UCSD-AML1 (cell line): ENCODE measurements at regions not wholly inside any gene's neighbourhood (a gene's known extent, or its start where the extent isn't known, plus 50 kb on each side); places are given as distances from the start of the nearest gene placed in this dataset.
A peak's percentile ranks its signal among the peaks of the same experiment; 100 is the strongest.
"Not testable (repeated sequence)": the region's sequence is repeated elsewhere in the genome, so short reads cannot be mapped to it uniquely, and the experiment has no call there.

Source experiments
- DNase-seq: peaks from one replicate; lab custom pipeline; 2025; ENCODE audit not compliant: unreplicated experiment; lab: John Stamatoyannopoulos, UW

GRCh38 chr3:177356113-177356512 is 158.8 kb upstream of the TBL1XR1 start:
- DNase-seq = no peak

DNA sequence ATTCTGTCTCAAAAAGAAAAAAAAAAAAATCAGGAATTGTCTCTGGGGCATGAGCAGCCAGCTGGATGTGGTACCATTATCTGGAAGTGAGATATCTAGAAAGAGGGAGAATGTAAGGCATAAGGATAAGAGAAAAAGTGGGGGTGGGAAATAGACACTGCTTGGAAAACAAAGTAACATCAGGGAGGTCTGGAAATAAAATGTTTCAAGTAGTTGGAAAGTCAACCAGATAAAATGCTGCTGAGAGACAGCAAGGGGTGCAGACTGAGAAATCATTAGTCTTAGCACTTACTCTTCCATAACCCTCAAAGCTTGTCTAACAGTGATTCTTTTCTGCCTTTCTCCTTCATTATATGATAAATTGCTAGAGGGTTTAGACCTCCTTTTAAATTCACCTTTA is 159.7 kb upstream of the TBL1XR1 start:
- no peak for DNase-seq

DNA sequence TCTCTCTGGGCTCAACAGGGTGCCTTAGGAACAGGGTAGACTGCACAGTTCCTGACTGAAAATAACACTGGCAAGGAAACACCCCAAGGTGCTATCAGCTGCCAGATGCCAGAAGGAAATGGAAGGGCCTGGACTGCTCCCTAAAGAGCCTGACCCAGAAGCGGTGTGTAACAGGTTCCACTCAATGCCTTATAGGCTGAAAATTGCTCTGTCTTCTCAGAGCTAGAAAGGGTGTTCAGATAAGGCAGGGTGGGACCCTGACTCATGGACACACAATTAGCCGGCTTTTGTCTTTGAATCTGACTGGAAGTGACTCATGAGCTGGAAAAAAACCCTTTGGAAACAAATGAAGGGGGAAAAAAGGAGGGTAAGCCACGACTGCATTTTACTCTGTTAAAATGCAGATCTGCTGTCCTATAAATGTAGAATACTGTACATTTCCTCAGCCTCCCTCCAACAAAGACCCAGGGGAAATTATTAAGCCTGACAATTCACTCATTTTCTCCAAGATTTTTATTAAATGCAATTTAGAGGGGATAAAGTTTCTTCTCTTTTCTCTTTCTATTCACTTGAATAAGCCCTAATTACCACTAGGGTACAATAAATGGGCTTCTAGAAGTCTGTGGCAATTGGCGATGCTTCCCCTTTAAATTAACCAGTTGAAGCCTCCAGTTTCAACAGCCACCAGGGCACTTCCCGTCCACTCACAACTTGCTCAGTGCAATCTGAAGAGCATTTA is 160.2 kb upstream of the TBL1XR1 start:
- DNase-seq = peak; percentile 48

GRCh38 chr3:177358091-177358976 is 161.1 kb upstream of the TBL1XR1 start:
- peak; percentile 88 for DNase-seq

- peak; percentile 71 for DNase-seq
These were observed 161.8 kb upstream of the TBL1XR1 start for GRCh38 chr3:177358977-177359592.

GRCh38 chr3:177359593-177360357 is 162.5 kb upstream of the TBL1XR1 start:
- peak; percentile 94 for DNase-seq

- peak; percentile 38 for DNase-seq
These were observed 164.0 kb upstream of the TBL1XR1 start for GRCh38 chr3:177361081-177361938.

DNA sequence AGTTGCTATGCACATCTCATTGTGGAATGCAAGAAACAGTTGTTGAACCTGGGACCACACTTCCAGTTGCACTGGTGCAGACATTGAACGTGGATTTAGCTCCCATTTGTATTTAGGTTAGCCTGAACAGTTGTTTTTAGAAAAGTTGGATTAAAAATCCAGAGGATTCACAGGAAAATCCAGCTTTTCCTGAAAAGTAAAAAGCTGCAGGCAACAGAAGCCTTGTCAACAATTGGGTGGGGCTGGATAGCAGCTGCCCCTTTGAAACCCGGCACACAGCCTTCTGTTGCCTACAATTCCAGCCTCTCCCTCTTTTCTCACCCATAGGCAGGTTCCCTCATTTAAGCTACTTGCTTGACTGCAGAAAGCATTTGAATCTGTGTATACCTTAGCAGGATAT is 165.3 kb upstream of the TBL1XR1 start:
- DNase-seq = no peak

GRCh38 chr3:177364236-177364635 is 167.0 kb upstream of the TBL1XR1 start:
- no peak for DNase-seq

DNA sequence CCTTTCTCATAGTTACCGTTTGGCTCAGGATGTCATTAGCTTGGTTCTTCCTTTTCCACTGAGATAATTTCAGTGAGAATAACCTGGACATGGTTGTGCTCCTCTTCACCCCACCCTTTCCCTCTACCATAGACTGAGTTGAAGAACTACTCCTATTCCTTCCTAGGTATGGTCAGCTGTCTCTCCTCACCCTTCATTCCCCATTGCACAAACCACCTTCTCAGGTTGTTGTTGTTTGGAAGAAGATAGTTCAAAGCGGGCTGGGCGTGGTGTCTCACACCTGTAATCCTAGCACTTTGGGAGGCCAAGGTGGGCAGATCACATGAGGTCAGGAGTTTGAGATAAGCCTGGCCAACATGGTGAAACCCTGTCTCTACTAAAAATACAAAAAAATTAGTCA is 168.0 kb upstream of the TBL1XR1 start:
- not testable (repeated sequence) for DNase-seq

DNA sequence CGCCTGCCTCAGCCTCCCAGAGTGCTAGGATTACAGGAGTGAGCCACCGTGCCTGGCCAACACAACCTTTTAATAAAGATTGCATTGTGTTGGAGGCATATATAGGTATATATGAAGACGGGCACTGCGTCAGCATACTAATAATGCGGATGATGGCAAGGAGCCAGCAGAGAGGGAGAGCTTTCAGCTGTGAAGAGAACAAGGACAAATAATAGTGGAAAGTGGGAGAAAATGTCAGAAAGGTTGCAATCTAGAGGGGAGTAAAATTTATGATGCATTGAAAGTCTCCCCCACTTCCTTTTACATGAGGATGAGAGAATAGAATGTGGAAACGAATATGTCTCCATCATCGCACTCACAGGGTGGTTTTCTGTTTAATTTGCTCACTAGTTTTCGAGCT is 170.5 kb upstream of the TBL1XR1 start:
- DNase-seq = no peak

GRCh38 chr3:177370246-177370822 is 173.1 kb upstream of the TBL1XR1 start:
- no peak for DNase-seq

DNA sequence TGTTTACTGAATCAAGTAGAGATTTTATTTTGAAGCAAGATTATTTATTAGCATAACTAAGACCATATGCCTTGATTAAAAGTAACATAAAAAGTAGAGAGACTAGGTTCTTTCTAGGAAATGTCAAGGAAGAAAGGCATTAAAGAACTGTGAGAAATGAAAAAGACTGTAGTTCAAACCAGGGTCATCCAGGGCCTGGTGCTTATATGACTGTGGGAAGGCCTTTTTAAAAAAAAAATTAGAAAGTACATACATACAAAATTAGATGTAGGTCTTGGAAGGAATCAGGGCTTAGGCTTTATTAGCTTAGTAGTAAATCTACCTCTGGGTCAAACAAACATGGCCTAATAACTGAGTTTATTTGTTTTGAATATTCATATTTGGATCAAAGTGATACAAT is 173.9 kb upstream of the TBL1XR1 start:
- no peak for DNase-seq

DNA sequence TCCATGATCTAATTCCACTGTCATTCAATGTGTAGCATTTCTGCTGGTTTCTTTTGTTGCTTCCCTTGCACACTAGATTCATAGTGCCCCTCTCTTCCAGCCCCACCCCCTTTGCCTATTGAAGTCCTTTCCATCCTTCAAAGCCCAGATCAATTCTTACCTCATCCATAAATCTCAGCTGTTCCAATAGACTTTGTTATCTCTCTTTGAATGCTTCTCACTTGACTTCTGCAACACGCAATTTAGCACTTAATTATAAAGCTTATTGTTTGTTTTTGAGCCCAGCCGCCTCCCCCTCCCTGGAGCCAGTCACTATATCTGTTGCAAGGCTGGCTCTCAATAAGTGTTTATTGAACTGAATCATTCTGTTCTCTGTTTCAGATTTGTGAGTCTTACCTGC is 174.6 kb upstream of the TBL1XR1 start:
- DNase-seq = no peak

- DNase-seq = no peak
These were observed 177.0 kb upstream of the TBL1XR1 start for GRCh38 chr3:177374323-177374722.

DNA sequence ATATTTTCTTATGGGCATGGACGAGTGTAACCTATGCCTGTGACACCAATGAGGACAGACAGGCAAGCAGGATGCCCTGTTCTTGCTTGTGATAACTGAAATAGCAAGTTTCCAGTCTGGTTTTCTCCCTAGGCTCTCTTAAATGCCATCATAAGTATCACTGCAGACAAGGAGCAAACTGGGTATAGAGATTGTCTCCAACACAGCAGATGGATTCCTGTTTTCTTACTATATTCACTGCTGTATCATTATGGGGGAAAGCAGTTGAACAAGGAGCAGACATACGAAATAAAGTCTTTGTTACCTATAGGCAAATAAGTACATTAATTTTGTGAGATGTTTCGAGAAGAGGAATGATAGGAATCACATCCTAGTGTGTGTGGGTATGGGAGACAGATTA is 178.0 kb upstream of the TBL1XR1 start:
- DNase-seq = no peak

DNA sequence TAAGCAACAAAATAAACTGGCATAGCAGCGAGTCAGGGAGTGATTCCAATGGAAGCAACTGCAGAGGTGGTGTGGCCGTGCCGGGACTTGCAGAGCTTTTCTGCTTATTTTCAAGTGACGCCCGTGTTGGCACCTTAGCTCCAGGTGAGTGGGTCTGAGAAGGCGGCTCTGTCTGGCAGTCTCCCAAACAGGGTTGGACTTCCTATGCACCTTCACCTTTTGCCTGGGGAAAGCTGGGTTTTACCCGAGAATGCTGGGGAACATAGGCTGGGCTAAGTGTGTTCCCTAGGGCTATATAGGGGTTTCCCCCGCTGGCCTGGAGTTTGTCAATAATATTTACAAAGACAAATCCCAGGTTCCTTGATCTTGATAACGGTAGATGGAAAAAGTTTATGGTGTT is 179.9 kb upstream of the TBL1XR1 start:
- DNase-seq = no peak

- DNase-seq = no peak
These were observed 180.9 kb upstream of the TBL1XR1 start for GRCh38 chr3:177378168-177378567.

DNA sequence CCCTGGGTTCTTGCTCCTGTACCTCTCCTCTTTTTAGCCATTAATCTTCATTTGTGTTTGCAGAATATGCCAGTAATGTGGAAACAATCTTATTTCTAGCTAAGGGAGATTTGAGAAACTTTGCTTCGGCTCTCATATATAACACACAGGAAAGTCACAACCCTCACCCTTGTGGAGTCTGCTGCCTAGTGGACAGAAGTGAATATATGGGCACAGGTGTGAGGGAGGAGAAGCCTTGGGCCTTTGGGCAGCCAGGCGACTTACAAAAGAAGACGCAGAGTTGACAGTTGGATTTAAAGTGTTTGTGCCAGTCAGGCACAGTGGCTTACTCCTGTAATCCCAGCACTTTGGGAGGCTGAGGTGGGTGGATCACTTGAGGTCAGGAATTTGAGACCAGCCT is 181.8 kb upstream of the TBL1XR1 start:
- no peak for DNase-seq

GRCh38 chr3:177381070-177381469 is 183.8 kb upstream of the TBL1XR1 start:
- no peak for DNase-seq
